Tibial nerve (tissue), 4 donors: ENCODE measurements at regions not wholly inside any gene's neighbourhood (a gene's known extent, or its start where the extent isn't known, plus 50 kb on each side); places are given as distances from the start of the nearest gene placed in this dataset.

Experiments used
- DNase-seq, 2 donors: peaks; one replicate each; pipeline ENCODE4 v3.0.0-alpha.2; 2019; ENCODE audit warnings: low spot score in 2 of 2
- H3K27ac ChIP-seq, 4 donors: fragments of 200-600 bp; sonication (generic) in 3 of 4; one replicate each; pipeline ENCODE4 v1.5.1; 2017 to 2019; ENCODE audit warnings: mild to moderate bottlenecking in 1 of 4
- H3K27me3 ChIP-seq, 2 donors: fragments of 200-600 bp; sonication (generic) in 1 of 2; one replicate each; pipeline versions ENCODE4 v1.5.1 to v1.6.0; 2017 to 2019
- H3K36me3 ChIP-seq, 3 donors: fragments of 200-600 bp; sonication (generic); one replicate each; pipeline ENCODE4 v1.5.1; 2018 to 2019
- H3K4me1 ChIP-seq, 4 donors: fragments of 200-600 bp; sonication (generic) in 3 of 4; one replicate each; pipeline ENCODE4 v1.5.1; 2017 to 2019
- H3K4me3 ChIP-seq, 4 donors: fragments of 200-600 bp; sonication (generic) in 3 of 4; one replicate each; pipeline ENCODE4 v1.5.1; 2017 to 2019; ENCODE audit warnings: mild to moderate bottlenecking in 1 of 4, moderate library complexity in 1 of 4
- H3K9me3 ChIP-seq, 4 donors: fragments of 200-600 bp; sonication (generic) in 3 of 4; one replicate each; pipeline ENCODE4 v1.5.1; 2017 to 2019
- CTCF ChIP-seq, 5 experiments: fragments of 200-600 bp in 3 of 5; fragments of 450-650 bp in 2 of 5; sonication (generic) in 3 of 5; IDR thresholded peaks; one replicate each; pipeline ENCODE4 v1.5.1; 2016 to 2019; ENCODE audit warnings: antibody characterized with exemption in 5 of 5, mild to moderate bottlenecking in 3 of 5, moderate library complexity in 2 of 5
- EP300 ChIP-seq, 2 donors: sonication (generic); formaldehyde crosslinking; IDR thresholded peaks; one replicate each; pipeline ENCODE4 v1.6.1; 2017; ENCODE audit warnings: antibody characterized with exemption in 2 of 2, mild to moderate bottlenecking in 1 of 2
- POLR2A ChIP-seq, 2 donors: fragments of 450-650 bp; IDR thresholded peaks; one replicate each; pipeline ENCODE4 v1.6.1; 2017; ENCODE audit warnings: antibody characterized with exemption in 2 of 2, mild to moderate bottlenecking in 2 of 2, moderate library complexity in 2 of 2
- WGBS, 2 donors: methylation state at CpG; one replicate each; pipeline ENCODE4 v1.1.5; 2018; 5-methylcytosine and 5-hydroxymethylcytosine counted together

GRCh38 chr7:19327018-19327417 lies 181.8 kb upstream of the FERD3L start:
- H3K9me3 ChIP-seq = no peaks in the 10 kb centered on the region
- DNase-seq = no peak
- peaks cover 0 to 19% (median 5%) of the 10 kb centered on the region in 4 donors for H3K4me1 ChIP-seq
- no peaks in the 10 kb centered on the region for H3K27me3 ChIP-seq
- H3K27ac ChIP-seq = no peak overlapping the region
- H3K4me3 ChIP-seq = no peak overlapping the region
- TF ChIP-seq EP300 (IDR thresholded peaks at IDR 0.05) (no peak), CTCF (IDR thresholded peaks at IDR 0.05) (no peak), POLR2A (IDR thresholded peaks at IDR 0.05) (no peak)
- H3K36me3 ChIP-seq = no peaks in the 10 kb centered on the region

GRCh38 chr7:19322002-19322401 lies 176.8 kb upstream of the FERD3L start:
- Histone ChIP-seq H3K4me1 (peaks cover 0 to 9% (median 2%) of the 10 kb centered on the region in 4 donors), H3K36me3 (no peaks in the 10 kb centered on the region), H3K9me3 (no peaks in the 10 kb centered on the region), H3K27me3 (no peaks in the 10 kb centered on the region), H3K4me3 (no peak overlapping the region), H3K27ac (no peak overlapping the region)
- no peak for DNase-seq
- 21 to 37% methylated on average over 2 of the region's 2 CpGs for WGBS, 2 donors
- TF ChIP-seq CTCF (IDR thresholded peaks at IDR 0.05) = no peak

- peaks cover 0 to 6% (median 0%) of the 10 kb centered on the region in 4 donors for H3K4me1 ChIP-seq
- H3K27ac ChIP-seq = no peak overlapping the region
- no peaks in the 10 kb centered on the region for H3K36me3 ChIP-seq
- no peaks in the 10 kb centered on the region for H3K27me3 ChIP-seq
- DNase-seq = no peak
- 85 to 86% methylated on average over 5 of the region's 5 CpGs for WGBS, 2 donors
- H3K9me3 ChIP-seq = no peaks in the 10 kb centered on the region
- H3K4me3 ChIP-seq = no peak overlapping the region
- no peak for TF ChIP-seq CTCF (IDR thresholded peaks at IDR 0.05)
- TF ChIP-seq POLR2A (IDR thresholded peaks at IDR 0.05) = no peak
- no peak for TF ChIP-seq EP300 (IDR thresholded peaks at IDR 0.05)
These were observed 173.1 kb upstream of the FERD3L start for GRCh38 chr7:19318287-19318686.

- Histone ChIP-seq H3K27me3 (no peaks in the 10 kb centered on the region), H3K4me1 (peaks cover 0 to 6% (median 0%) of the 10 kb centered on the region in 4 donors), H3K36me3 (no peaks in the 10 kb centered on the region), H3K9me3 (no peaks in the 10 kb centered on the region), H3K27ac (no peak overlapping the region), H3K4me3 (no peak overlapping the region)
- DNase-seq = no peak
- TF ChIP-seq POLR2A (IDR thresholded peaks at IDR 0.05) = no peak
- TF ChIP-seq CTCF (IDR thresholded peaks at IDR 0.05) = no peak
- TF ChIP-seq EP300 (IDR thresholded peaks at IDR 0.05) = no peak
These were observed 172.2 kb upstream of the FERD3L start for GRCh38 chr7:19317461-19317860.

- DNase-seq = no peak
- Histone ChIP-seq H3K4me3 (no peak overlapping the region), H3K4me1 (no peaks in the 10 kb centered on the region), H3K9me3 (no peaks in the 10 kb centered on the region), H3K36me3 (no peaks in the 10 kb centered on the region), H3K27ac (no peak overlapping the region), H3K27me3 (no peaks in the 10 kb centered on the region)
- TF ChIP-seq POLR2A (IDR thresholded peaks at IDR 0.05) = no peak
- no peak for TF ChIP-seq CTCF (IDR thresholded peaks at IDR 0.05)
- no peak for TF ChIP-seq EP300 (IDR thresholded peaks at IDR 0.05)
- WGBS, 2 donors = 67 to 73% methylated on average over 1 of the region's 1 CpG
These were observed 167.2 kb upstream of the FERD3L start for GRCh38 chr7:19312416-19312815.
